HUES48 (cell line): ENCODE measurements at regions not wholly inside any gene's neighbourhood (a gene's known extent, or its start where the extent isn't known, plus 50 kb on each side); places are given as distances from the start of the nearest gene placed in this dataset.
"Not testable (repeated sequence)": the region's sequence is repeated elsewhere in the genome, so short reads cannot be mapped to it uniquely, and the experiment has no call there.

Source experiments
- H3K27ac ChIP-seq: one replicate; pipeline ENCODE4 v1.7.0; 2013; ENCODE audit warnings: low read depth, low read length, inconsistent platforms
- H3K27me3 ChIP-seq: 2 replicates; pipeline ENCODE4 v1.6.1; 2013; ENCODE audit warnings: mild to moderate bottlenecking, low read length; ENCODE audit not compliant: control insufficient read depth, insufficient read depth
- H3K36me3 ChIP-seq: 2 replicates; pipeline ENCODE4 v1.6.1; 2013; ENCODE audit warnings: low read length; ENCODE audit not compliant: control insufficient read depth, insufficient read depth
- H3K4me1 ChIP-seq: 2 replicates; pipeline ENCODE4 v1.6.1; 2013; ENCODE audit warnings: mild to moderate bottlenecking, low read length; ENCODE audit not compliant: control insufficient read depth, insufficient read depth
- H3K4me3 ChIP-seq: 2 replicates; pipeline ENCODE4 v1.5.1; 2013; ENCODE audit warnings: mild to moderate bottlenecking, low read depth, low read length
- H3K9ac ChIP-seq: 2 replicates; pipeline ENCODE4 v1.6.1; 2013; ENCODE audit warnings: mild to moderate bottlenecking, low read depth, low read length, moderate library complexity
- H3K9me3 ChIP-seq: 2 replicates; pipeline ENCODE4 v1.6.1; 2013; ENCODE audit warnings: low read length; ENCODE audit not compliant: control insufficient read depth, insufficient read depth

GRCh38 chr3:177694316-177694715 lies 497.0 kb upstream of the TBL1XR1 start:
- Histone ChIP-seq H3K9me3 (no peaks in the 10 kb centered on the region), H3K4me3 (no peak overlapping the region), H3K4me1 (peaks cover 13% of the 10 kb centered on the region), H3K9ac (no peak overlapping the region), H3K36me3 (no peaks in the 10 kb centered on the region), H3K27me3 (no peaks in the 10 kb centered on the region), H3K27ac (peak overlapping the region; percentile 36)

DNA sequence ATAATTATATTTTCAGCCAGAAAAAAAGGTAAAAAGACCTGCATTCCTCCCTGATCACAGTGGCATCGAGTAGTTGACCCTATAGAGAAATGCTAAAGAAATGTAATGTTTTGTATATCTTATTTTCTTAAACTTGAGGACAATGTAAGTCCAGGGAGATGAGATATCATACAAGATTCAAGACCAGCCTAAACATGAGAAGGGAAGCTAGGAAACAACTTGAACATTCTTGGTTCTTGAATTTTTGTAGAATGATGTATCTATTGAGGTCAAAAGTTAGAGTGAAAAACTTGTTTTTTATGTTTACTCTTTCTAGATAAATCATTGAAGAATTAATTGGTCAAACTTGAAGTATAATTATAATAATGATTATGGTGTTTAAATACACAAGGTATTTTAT lies 497.7 kb upstream of the TBL1XR1 start:
- H3K9ac ChIP-seq, result no peak overlapping the region
- H3K4me1 ChIP-seq, result peaks cover 13% of the 10 kb centered on the region
- H3K27me3 ChIP-seq, result no peaks in the 10 kb centered on the region
- H3K27ac ChIP-seq, result no peak overlapping the region
- no peak overlapping the region for H3K4me3 ChIP-seq
- H3K9me3 ChIP-seq, result no peaks in the 10 kb centered on the region
- H3K36me3 ChIP-seq, result no peaks in the 10 kb centered on the region

GRCh38 chr3:177700117-177700516 lies 502.8 kb upstream of the TBL1XR1 start:
- Histone ChIP-seq H3K27ac (no peak overlapping the region), H3K36me3 (no peaks in the 10 kb centered on the region), H3K9ac (no peak overlapping the region), H3K4me3 (no peak overlapping the region), H3K27me3 (no peaks in the 10 kb centered on the region), H3K4me1 (no peaks in the 10 kb centered on the region), H3K9me3 (no peaks in the 10 kb centered on the region)

- H3K36me3 ChIP-seq, result no peaks in the 10 kb centered on the region
- H3K9ac ChIP-seq, result no peak overlapping the region
- H3K4me1 ChIP-seq, result no peaks in the 10 kb centered on the region
- H3K4me3 ChIP-seq, result no peak overlapping the region
- no peak overlapping the region for H3K27ac ChIP-seq
- H3K9me3 ChIP-seq, result no peaks in the 10 kb centered on the region
- no peaks in the 10 kb centered on the region for H3K27me3 ChIP-seq
Observed at GRCh38 chr3:177703788-177704187, 506.5 kb upstream of the TBL1XR1 start.

DNA sequence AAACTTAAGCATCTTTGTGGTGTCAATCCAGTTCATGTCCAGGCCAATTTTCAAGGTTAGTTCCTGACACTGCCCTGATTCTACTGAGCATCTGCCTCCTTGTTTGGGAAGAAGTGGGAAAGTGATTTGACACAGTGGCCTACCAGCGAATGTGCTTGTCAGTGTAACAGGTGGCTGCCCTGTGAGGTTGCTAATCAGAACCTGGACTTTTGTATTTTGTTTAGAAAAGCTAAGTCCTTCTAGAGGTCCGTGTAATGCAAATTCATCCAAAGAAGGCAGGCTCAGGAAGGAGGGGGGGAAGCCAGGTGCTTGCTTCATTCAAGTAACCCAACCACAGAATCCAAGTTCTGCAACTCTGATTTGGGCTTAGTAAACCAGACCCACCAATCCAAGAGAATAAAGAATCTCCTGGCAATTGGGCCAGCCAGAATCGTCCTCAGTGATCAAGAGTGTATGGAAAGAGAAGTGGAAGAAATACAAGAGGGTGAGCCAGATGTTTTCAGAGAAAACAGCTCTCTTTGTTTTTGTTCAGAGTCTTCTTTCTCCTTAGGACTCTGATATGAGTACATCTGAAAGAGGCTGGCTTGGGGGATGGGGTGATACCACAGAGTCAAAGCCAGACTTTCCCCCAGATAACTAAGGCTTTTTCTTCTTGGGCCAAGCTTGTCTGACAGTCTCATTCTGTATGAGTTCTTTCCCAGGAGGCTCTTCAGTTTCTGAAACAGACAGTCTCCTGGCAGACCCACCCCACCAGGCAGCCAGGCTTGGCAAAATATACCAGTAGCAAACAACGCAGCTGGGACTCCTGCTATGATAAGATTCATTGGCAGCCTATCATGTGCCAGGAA lies 508.9 kb upstream of the TBL1XR1 start:
- no peak overlapping the region for H3K9ac ChIP-seq
- H3K9me3 ChIP-seq, result no peaks in the 10 kb centered on the region
- H3K4me1 ChIP-seq, result no peaks in the 10 kb centered on the region
- H3K27me3 ChIP-seq, result no peaks in the 10 kb centered on the region
- H3K27ac ChIP-seq, result no peak overlapping the region
- H3K4me3 ChIP-seq, result no peak overlapping the region
- H3K36me3 ChIP-seq, result no peaks in the 10 kb centered on the region

DNA sequence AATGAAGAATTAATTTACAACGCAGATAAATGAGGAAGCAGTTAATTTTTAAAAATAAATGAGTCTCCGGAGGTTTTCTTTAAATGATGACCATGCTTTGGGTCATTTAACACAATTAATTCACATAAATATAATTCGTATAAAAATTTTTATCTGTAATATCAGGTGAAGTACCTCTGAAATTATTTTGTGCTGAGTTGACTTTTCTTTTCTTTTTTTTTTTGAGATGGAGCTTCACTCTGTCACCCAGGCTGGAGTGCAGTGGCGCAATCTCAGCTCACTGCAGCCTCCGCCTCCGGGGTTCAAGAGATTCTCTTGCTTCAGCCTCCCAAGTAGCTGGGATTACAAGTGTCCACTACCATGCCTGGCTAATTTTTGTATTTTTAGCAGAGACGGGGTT lies 512.2 kb upstream of the TBL1XR1 start:
- H3K4me3 ChIP-seq, H3K27ac ChIP-seq, H3K27me3 ChIP-seq, H3K4me1 ChIP-seq, H3K9ac ChIP-seq, H3K36me3 ChIP-seq, H3K9me3 ChIP-seq: not testable (repeated sequence)

- no peak overlapping the region for H3K9ac ChIP-seq
Observed at GRCh38 chr3:177710506-177710905, 513.2 kb upstream of the TBL1XR1 start.

DNA sequence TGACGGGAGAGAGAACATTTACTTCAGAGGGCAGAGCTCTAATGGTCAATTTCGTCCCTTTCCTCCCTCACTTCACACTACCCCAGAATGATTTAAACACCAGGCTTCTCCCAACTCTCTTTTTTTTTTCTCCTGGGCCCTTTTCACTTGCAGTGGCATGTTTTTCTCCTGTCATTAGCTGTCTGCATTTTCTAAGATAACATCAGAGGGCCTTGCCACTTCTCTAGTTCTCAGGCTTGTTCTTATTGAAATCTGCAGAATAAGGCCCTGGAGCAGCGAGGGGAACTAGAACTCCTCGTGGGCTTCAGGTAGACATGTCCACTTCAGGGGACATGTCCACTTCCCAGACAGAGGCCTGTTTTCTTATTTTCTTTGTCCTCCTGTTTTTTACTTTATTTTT lies 514.4 kb upstream of the TBL1XR1 start:
- Histone ChIP-seq H3K27ac (no peak overlapping the region), H3K9ac (no peak overlapping the region), H3K4me1 (0 out of 2 replicates have a peak, but pooled peaks cover 7% of the 10 kb centered on the region), H3K27me3 (no peaks in the 10 kb centered on the region), H3K9me3 (no peaks in the 10 kb centered on the region), H3K4me3 (no peak overlapping the region), H3K36me3 (no peaks in the 10 kb centered on the region)

More at GRCh38 chr3:177710506-177710905, 513.2 kb upstream of the TBL1XR1 start:
- H3K9me3 ChIP-seq, result no peaks in the 10 kb centered on the region
- no peaks in the 10 kb centered on the region for H3K27me3 ChIP-seq
- no peak overlapping the region for H3K27ac ChIP-seq
- H3K4me3 ChIP-seq, result no peak overlapping the region
- H3K36me3 ChIP-seq, result no peaks in the 10 kb centered on the region
- H3K4me1 ChIP-seq, result 0 out of 2 replicates have a peak, but pooled peaks cover 7% of the 10 kb centered on the region

GRCh38 chr3:177713928-177714900 lies 516.9 kb upstream of the TBL1XR1 start:
- no peaks in the 10 kb centered on the region for H3K36me3 ChIP-seq
- no peaks in the 10 kb centered on the region for H3K9me3 ChIP-seq
- H3K27me3 ChIP-seq, result no peaks in the 10 kb centered on the region
- H3K4me1 ChIP-seq, result 0 out of 2 replicates have a peak, but pooled peaks cover 7% of the 10 kb centered on the region
- no peak overlapping the region for H3K27ac ChIP-seq
- H3K9ac ChIP-seq, result no peak overlapping the region
- H3K4me3 ChIP-seq, result no peak overlapping the region

DNA sequence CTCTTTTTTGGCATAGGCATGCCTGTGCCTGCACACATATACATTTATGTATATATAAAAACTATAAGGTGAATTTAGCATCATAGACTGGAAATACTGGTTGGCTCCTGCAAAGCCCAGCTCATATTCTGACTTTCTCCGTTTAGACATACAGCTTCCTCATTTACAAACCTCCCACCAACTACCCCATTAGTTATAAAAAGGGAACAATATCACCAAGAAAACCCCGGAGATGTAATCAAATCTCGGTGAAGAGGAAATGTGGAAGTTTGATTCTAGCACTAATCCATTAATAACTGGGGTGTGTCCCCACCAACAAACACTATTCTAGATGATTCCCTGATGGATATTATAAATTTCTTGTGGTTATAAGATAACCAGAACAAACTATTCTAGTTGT lies 517.7 kb upstream of the TBL1XR1 start:
- Histone ChIP-seq H3K9me3 (no peaks in the 10 kb centered on the region), H3K36me3 (no peaks in the 10 kb centered on the region), H3K4me1 (0 out of 2 replicates have a peak, but pooled peaks cover 7% of the 10 kb centered on the region), H3K4me3 (no peak overlapping the region), H3K27ac (no peak overlapping the region), H3K27me3 (no peaks in the 10 kb centered on the region), H3K9ac (no peak overlapping the region)

GRCh38 chr3:177715980-177716379 lies 518.7 kb upstream of the TBL1XR1 start:
- no peaks in the 10 kb centered on the region for H3K36me3 ChIP-seq
- no peak overlapping the region for H3K4me3 ChIP-seq
- H3K27me3 ChIP-seq, result no peaks in the 10 kb centered on the region
- H3K9ac ChIP-seq, result no peak overlapping the region
- H3K9me3 ChIP-seq, result no peaks in the 10 kb centered on the region
- 0 out of 2 replicates have a peak, but pooled peaks cover 7% of the 10 kb centered on the region for H3K4me1 ChIP-seq
- H3K27ac ChIP-seq, result no peak overlapping the region
